Activated effector memory CD4-positive, alpha-beta T cell treated with Interleukin-2 at 50 U/mL for 16 hours (primary cell): ENCODE measurements at regions not wholly inside any gene's neighbourhood (a gene's known extent, or its start where the extent isn't known, plus 50 kb on each side); places are given as distances from the start of the nearest gene placed in this dataset.

Experiments used
- DNase-seq: peaks from one replicate; pipeline ENCODE4 v3.0.0-alpha.2; 2020

GRCh38 chr11:79762279-79762921, 321.6 kb upstream of the TENM4 start:
- DNase-seq, result no peak

GRCh38 chr11:79758325-79758724, 317.5 kb upstream of the TENM4 start:
- no peak for DNase-seq

GRCh38 chr11:79747406-79747805, 306.6 kb upstream of the TENM4 start:
- DNase-seq, result no peak

- no peak for DNase-seq
These were observed 304.1 kb upstream of the TENM4 start for GRCh38 chr11:79744941-79745340.

GRCh38 chr11:79742176-79742575, 301.3 kb upstream of the TENM4 start:
- no peak for DNase-seq

GRCh38 chr11:79739591-79739990, 298.8 kb upstream of the TENM4 start:
- DNase-seq, result no peak

- no peak for DNase-seq
These were observed 286.4 kb upstream of the TENM4 start for GRCh38 chr11:79727221-79727620.

- no peak for DNase-seq
These were observed 279.3 kb upstream of the TENM4 start for GRCh38 chr11:79720115-79720514.

- no peak for DNase-seq
These were observed 267.6 kb upstream of the TENM4 start for GRCh38 chr11:79708319-79708932.

- no peak for DNase-seq
These were observed 264.8 kb upstream of the TENM4 start for GRCh38 chr11:79705648-79706047.

GRCh38 chr11:79702303-79702702, 261.5 kb upstream of the TENM4 start:
- DNase-seq, result no peak

GRCh38 chr11:79699246-79699645, 258.4 kb upstream of the TENM4 start:
- DNase-seq, result no peak

- no peak for DNase-seq
These were observed 257.1 kb upstream of the TENM4 start for GRCh38 chr11:79697905-79698304.

GRCh38 chr11:79694368-79694767, 253.5 kb upstream of the TENM4 start:
- DNase-seq, result no peak

GRCh38 chr11:79691445-79691844, 250.6 kb upstream of the TENM4 start:
- DNase-seq, result no peak

- DNase-seq, result no peak
These were observed 246.0 kb upstream of the TENM4 start for GRCh38 chr11:79686703-79687419.

GRCh38 chr11:79683930-79684329, 243.1 kb upstream of the TENM4 start:
- no peak for DNase-seq

- no peak for DNase-seq
These were observed 238.1 kb upstream of the TENM4 start for GRCh38 chr11:79678780-79679452.

- no peak for DNase-seq
These were observed 235.6 kb upstream of the TENM4 start for GRCh38 chr11:79676396-79676795.

GRCh38 chr11:79675081-79675480, 234.3 kb upstream of the TENM4 start:
- DNase-seq, result no peak

- no peak for DNase-seq
These were observed 232.0 kb upstream of the TENM4 start for GRCh38 chr11:79672786-79673185.

GRCh38 chr11:79671401-79671800, 230.6 kb upstream of the TENM4 start:
- no peak for DNase-seq

GRCh38 chr11:79670882-79671281, 230.1 kb upstream of the TENM4 start:
- no peak for DNase-seq

GRCh38 chr11:79668575-79668974, 227.7 kb upstream of the TENM4 start:
- no peak for DNase-seq
